OCI-LY7 (cell line): ENCODE measurements at regions not wholly inside any gene's neighbourhood (a gene's known extent, or its start where the extent isn't known, plus 50 kb on each side); places are given as distances from the start of the nearest gene placed in this dataset.

Experiments
- BruUV-seq: library from RNA; stranded (reverse); fragments of 400-500 nt; replicated peaks from 2 replicates; lab custom pipeline; 2021; lab: Mats Ljungman, UMichigan
- CTCF ChIA-PET: fragments of 300-600 bp; sonication (Branson Sonifier 250); formaldehyde crosslinking; loops from one replicate; lab custom pipeline; 2022; ENCODE audit warnings: antibody characterized with exemption; ENCODE audit not compliant: unreplicated experiment; lab: Charles Lee
- POLR2A ChIA-PET: fragments of 300-600 bp; sonication (Branson Sonifier 250); formaldehyde crosslinking; loops from one replicate; lab custom pipeline; 2022; ENCODE audit warnings: antibody characterized with exemption; lab: Charles Lee
- DNase-seq: peaks from one replicate; pipeline ENCODE4 v3.0.0-alpha.2; 2015; ENCODE audit warnings: low spot score
- H2AFZ ChIP-seq: fragments of 200-600 bp; sonication (generic), shearing (Covaris generic); 2 replicates; pipeline ENCODE4 v1.6.1; 2014; ENCODE audit warnings: mild to moderate bottlenecking, antibody characterized with exemption, low read length, moderate library complexity
- H3K27ac ChIP-seq: fragments of 200-600 bp; sonication (generic); 2 replicates; pipeline ENCODE4 v1.5.1; 2014; ENCODE audit warnings: mixed run types, low read depth, mild to moderate bottlenecking, moderate library complexity, low read length, inconsistent platforms; ENCODE audit not compliant: poor library complexity, severe bottlenecking
- H3K36me3 ChIP-seq: fragments of 200-600 bp; sonication (generic); 2 replicates; pipeline ENCODE4 v1.6.1; 2014; ENCODE audit warnings: mild to moderate bottlenecking, antibody characterized with exemption, low read length, moderate library complexity, mixed read lengths; ENCODE audit not compliant: insufficient read depth
- H3K4me1 ChIP-seq: fragments of 200-600 bp; sonication (generic); 2 replicates; pipeline ENCODE4 v1.5.1; 2014; ENCODE audit warnings: mild to moderate bottlenecking, low read length; ENCODE audit not compliant: insufficient read depth, poor library complexity, severe bottlenecking
- H3K4me2 ChIP-seq: fragments of 200-600 bp; sonication (generic); 2 replicates; pipeline ENCODE4 v1.6.1; 2014; ENCODE audit warnings: mild to moderate bottlenecking, low read length
- H3K4me3 ChIP-seq: fragments of 200-600 bp; sonication (generic); 2 replicates; pipeline ENCODE4 v1.5.1; 2014; ENCODE audit warnings: mild to moderate bottlenecking, low read depth, low read length; ENCODE audit not compliant: poor library complexity, severe bottlenecking
- H3K79me2 ChIP-seq: fragments of 200-600 bp; sonication (generic); 2 replicates; pipeline ENCODE4 v1.6.1; 2016; ENCODE audit warnings: low read depth, mild to moderate bottlenecking, low read length, moderate library complexity, mixed read lengths; ENCODE audit not compliant: insufficient read depth
- H3K9me2 ChIP-seq: fragments of 200-600 bp; sonication (generic); 2 replicates; pipeline ENCODE4 v1.6.1; 2016; ENCODE audit warnings: mild to moderate bottlenecking, low read length, mixed read lengths; ENCODE audit not compliant: insufficient read depth
- H3K9me3 ChIP-seq: fragments of 200-600 bp; sonication (generic); 2 replicates; pipeline ENCODE4 v1.6.1; 2014; ENCODE audit warnings: mild to moderate bottlenecking, mixed run types, low read length, mixed read lengths
- H4K20me1 ChIP-seq: fragments of 200-600 bp; sonication (generic); 2 replicates; pipeline ENCODE4 v1.6.1; 2014; ENCODE audit warnings: mild to moderate bottlenecking, antibody characterized with exemption, low read length, moderate library complexity, mixed read lengths; ENCODE audit not compliant: insufficient read depth
- EZH2phosphoT487 ChIP-seq: fragments of 200-600 bp; sonication (generic); IDR thresholded peaks from 2 replicates; pipeline ENCODE4 v1.6.1; 2018; ENCODE audit warnings: low read depth, borderline replicate concordance, mild to moderate bottlenecking, mixed run types, antibody characterized with exemption, low read length, moderate library complexity, mixed read lengths
- intact Hi-C: fragments of 100-400 bp; cut with micrococcal nuclease; formaldehyde crosslinking; loops from one replicate; pipeline ENCODE4 v1.10.0; 2022; ENCODE audit not compliant: unreplicated experiment
- TF ChIP-seq, protein P1 (sequence below): fragments of 200-600 bp; sonication (generic); conservative IDR thresholded peaks from 2 replicates; pipeline ENCODE4 v1.5.1; 2014; ENCODE audit warnings: mild to moderate bottlenecking, antibody characterized with exemption, low read length, moderate library complexity, mixed read lengths

DNA sequence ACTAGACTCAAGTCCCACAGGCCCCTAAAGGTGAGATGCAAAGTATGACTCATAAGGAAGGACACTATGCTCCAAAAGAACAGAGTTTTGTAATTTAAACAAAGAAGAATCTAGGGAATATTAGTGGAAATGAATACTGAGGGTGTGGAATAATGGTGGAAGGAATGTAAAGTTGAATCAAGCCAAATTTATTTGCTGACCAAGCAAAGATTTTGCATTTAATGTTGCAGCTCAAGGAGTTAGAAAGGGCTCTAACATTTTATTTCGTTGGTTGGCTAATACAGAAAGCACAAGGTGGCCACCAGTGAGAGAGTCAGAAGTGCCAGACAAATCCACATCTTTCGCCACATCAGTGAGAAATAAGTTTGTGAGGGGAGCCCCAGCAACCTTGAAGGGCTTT, 550.3 kb downstream of the FOXG1 start:
- no peak overlapping the region for H3K4me3 ChIP-seq
- no peak overlapping the region for H3K4me2 ChIP-seq
- H3K27ac ChIP-seq = no peak overlapping the region
- H3K9me2 ChIP-seq = no peaks in the 10 kb centered on the region
- no TSS peak for BruUV-seq
- TF ChIP-seq, protein P1, sequence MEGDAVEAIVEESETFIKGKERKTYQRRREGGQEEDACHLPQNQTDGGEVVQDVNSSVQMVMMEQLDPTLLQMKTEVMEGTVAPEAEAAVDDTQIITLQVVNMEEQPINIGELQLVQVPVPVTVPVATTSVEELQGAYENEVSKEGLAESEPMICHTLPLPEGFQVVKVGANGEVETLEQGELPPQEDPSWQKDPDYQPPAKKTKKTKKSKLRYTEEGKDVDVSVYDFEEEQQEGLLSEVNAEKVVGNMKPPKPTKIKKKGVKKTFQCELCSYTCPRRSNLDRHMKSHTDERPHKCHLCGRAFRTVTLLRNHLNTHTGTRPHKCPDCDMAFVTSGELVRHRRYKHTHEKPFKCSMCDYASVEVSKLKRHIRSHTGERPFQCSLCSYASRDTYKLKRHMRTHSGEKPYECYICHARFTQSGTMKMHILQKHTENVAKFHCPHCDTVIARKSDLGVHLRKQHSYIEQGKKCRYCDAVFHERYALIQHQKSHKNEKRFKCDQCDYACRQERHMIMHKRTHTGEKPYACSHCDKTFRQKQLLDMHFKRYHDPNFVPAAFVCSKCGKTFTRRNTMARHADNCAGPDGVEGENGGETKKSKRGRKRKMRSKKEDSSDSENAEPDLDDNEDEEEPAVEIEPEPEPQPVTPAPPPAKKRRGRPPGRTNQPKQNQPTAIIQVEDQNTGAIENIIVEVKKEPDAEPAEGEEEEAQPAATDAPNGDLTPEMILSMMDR = no peak
- no peak for TF ChIP-seq EZH2phosphoT487
- H2AFZ ChIP-seq = no peak overlapping the region
- no peaks in the 10 kb centered on the region for H3K36me3 ChIP-seq
- no peaks in the 10 kb centered on the region for H3K9me3 ChIP-seq
- ChIA-PET POLR2A (no interaction called here), CTCF (no interaction called here)
- H3K79me2 ChIP-seq = no peaks in the 10 kb centered on the region
- no peaks in the 10 kb centered on the region for H3K4me1 ChIP-seq
- no peaks in the 10 kb centered on the region for H4K20me1 ChIP-seq
- no peak for DNase-seq
- intact Hi-C loops = no loop called here

DNA sequence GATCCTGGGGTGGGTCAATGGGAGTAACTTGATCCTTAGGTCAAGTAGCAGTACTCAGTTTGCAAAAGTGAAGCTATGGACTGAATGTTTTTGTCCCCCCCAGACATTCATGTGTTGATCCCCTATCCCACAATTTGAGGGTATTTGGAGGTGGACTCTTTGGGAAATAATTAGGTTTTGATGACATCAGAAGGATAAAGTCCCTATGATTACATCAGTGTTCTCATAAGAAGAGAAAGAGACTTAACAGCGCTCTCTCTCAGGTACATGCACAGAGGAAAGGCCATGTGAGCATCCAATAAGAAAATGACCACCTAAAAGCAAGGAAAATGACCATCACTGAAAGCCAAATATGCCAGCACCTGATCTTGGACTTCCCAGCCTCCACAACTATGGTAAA, 550.8 kb downstream of the FOXG1 start:
- Histone ChIP-seq H3K4me1 (no peaks in the 10 kb centered on the region), H3K9me2 (no peaks in the 10 kb centered on the region), H3K9me3 (peaks cover under 1% of the 10 kb centered on the region; the same call in 1 of the 2 replicates), H4K20me1 (no peaks in the 10 kb centered on the region), H3K4me3 (no peak overlapping the region), H3K27ac (no peak overlapping the region), H2AFZ (no peak overlapping the region), H3K36me3 (no peaks in the 10 kb centered on the region), H3K79me2 (no peaks in the 10 kb centered on the region), H3K4me2 (no peak overlapping the region)
- ChIA-PET POLR2A (no interaction called here), CTCF (no interaction called here)
- no peak for DNase-seq
- TF ChIP-seq, protein P1 = no peak
- TF ChIP-seq EZH2phosphoT487 = no peak
- no TSS peak for BruUV-seq
- intact Hi-C loops = no loop called here

DNA sequence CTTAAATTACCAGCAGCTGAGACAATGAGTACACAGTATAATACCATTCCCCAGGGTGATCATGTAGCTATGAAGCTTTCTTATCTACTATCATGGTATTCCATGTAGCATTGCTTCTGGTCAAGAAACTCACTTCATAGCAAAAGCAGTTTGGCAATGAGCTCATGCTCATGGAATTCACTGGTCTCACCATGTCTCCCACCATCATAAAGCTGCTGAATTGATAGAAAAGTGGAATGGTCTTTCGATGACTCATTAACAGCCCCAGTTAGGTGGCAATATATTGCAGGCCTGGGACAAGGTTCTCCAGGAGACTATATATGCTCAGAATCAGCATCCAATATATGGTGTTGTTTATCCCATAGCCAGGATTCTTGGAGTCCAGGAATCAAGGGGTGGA, 553.7 kb downstream of the FOXG1 start:
- BruUV-seq = no TSS peak
- ChIA-PET POLR2A (no interaction called here), CTCF (no interaction called here)
- H3K4me2 ChIP-seq = no peak overlapping the region
- no peaks in the 10 kb centered on the region for H4K20me1 ChIP-seq
- H3K9me2 ChIP-seq = no peaks in the 10 kb centered on the region
- TF ChIP-seq, protein P1 = no peak
- no peak for TF ChIP-seq EZH2phosphoT487
- peaks cover 6% of the 10 kb centered on the region; the same call in 1 of the 2 replicates for H3K9me3 ChIP-seq
- H3K27ac ChIP-seq = no peak overlapping the region
- H3K4me1 ChIP-seq = no peaks in the 10 kb centered on the region
- no peak overlapping the region for H3K4me3 ChIP-seq
- no peaks in the 10 kb centered on the region for H3K36me3 ChIP-seq
- no peaks in the 10 kb centered on the region for H3K79me2 ChIP-seq
- H2AFZ ChIP-seq = no peak overlapping the region
- intact Hi-C loops = no loop called here
- no peak for DNase-seq
